ENCODE measurements at regions not wholly inside any gene's neighbourhood (a gene's known extent, or its start where the extent isn't known, plus 50 kb on each side); places are given as distances from the start of the nearest gene placed in this dataset.
A peak's percentile ranks its signal among the peaks of the same experiment; 100 is the strongest.
"Not testable (repeated sequence)": the region's sequence is repeated elsewhere in the genome, so short reads cannot be mapped to it uniquely, and the experiment has no call there.

GRCh38 chr20:33908336-33908735 is 85.4 kb upstream of the RALY start:
- no peak for DNase-seq (ENCODE audit: low read depth)

DNA sequence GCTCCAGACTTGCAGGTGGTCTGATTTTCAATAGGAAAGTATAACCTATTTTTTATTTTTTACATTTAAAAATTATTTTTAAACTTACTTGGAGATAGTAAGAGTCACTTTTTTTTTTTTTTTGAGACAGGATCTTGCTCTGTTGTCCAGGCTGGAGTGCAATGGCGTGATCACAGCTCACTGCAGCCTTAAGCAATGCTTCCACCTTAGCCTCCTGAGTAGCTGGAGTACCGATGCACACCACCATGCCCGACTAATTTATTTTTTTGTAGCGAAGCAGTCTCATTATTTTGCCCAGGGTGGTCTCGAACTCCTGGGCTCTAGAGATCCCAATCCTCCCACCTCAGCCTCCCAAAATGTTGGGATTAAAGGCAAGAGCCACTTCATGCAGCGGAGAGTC is 84.8 kb upstream of the RALY start:
- no peak for DNase-seq (ENCODE audit: low read depth)

DNA sequence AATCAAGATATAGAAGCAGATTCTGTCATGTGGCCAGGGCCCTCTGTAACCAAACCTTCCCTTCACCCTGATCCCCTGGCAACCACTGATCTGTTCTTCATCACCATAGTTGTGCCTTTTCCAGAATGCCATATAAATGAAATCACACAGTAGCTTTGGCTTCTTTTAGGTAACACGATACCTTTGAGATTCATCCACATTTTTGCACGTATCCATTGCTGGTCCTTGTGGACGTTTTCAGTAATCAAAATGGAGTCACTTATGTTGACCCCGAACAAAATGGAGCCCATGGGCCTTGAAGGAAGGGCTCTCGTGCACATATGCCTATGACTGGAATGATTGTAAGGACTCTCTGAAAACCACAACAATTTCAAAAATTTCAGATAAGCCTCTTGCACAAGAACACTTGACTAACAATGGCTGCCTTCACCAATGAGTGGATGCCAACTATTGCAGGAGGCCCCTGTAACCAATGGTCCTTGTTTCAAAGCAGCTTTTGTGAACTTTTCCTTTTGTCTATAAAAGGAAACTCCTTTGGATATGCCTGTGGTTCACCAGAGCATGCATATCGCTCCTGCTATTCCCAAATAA is 84.3 kb upstream of the RALY start:
- DNase-seq (ENCODE audit: low read depth): no peak

DNA sequence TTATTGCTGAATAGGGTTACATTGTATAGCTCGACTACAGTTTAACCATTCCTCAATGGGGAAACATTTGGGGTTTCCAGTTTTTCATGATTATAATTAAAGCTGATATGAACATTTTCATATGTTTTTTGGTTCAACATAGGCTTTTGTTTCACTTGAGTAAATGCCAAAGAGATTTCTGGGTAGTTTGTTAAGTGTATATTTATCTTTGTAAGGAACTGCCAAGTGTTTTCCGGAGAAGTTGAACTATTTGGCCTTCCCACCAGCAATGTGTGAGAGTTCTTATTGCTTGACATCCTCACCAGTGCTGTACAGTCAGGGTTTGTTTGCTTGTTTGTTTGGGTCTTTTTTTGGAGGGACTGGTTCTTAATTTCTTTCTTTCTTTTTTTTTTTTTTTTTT is 83.7 kb upstream of the RALY start:
- no peak for DNase-seq (ENCODE audit: low read depth)

DNA sequence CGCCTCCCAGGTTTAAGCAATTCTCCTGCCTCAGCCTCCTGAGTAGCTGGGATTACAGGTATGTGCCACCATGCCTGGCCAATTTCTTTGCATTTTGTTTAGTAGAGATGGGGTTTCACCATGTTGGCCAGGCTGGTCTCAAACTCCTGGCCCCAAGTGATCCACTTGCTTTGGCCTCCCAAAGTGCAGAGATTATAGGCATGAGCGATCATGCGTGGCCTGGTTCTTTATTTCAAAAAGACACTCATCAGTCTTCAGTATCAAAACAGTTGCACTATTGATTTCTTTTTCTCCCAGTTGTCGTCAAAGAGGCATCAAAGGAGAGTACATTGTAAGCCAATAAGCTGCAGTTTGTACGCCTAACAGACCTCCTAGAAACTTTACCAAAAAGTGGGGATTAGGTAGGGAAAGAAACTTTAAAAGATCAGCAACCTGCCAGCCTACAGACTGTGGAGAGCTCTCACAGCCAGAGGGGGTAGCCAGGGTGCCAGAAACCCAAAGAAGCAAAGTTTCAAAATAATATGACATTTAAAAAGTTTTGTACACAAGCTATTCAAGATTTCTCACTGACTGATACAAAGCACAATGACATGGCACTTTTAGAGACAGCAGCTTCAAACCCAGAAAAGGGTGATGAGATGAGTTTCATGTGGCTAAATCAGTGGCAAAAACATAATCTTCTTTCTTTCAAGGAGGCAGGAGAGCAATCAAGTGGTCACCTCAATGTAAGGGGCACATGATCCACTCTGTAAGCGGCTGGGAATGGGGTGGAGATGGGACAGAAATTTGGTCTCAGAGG is 83.0 kb upstream of the RALY start:
- DNase-seq (ENCODE audit: low read depth): no peak

GRCh38 chr20:33914919-33915318 is 78.8 kb upstream of the RALY start:
- no peak for DNase-seq (ENCODE audit: low read depth)

- DNase-seq (ENCODE audit: low read depth): peak; percentile 9
These were observed 77.9 kb upstream of the RALY start for GRCh38 chr20:33915726-33916331.

DNA sequence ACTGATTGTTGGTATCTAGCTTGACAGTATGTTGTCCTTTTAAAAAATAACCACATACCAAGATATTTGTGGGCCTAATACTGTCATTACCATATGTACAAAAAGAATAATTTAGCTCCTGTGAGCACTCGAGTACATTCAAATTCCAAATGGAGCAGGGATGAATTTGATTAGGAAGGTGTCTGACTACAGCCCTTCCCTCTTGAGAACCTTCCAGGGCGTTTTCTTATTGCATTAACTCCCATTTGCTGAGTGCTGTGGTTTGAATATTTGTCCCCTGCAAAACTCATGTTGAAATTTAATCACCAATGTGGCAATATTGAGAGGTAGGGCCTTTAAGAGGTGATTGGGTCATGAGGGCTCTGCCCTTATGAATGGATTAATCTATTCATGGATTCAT is 76.9 kb upstream of the RALY start:
- DNase-seq (ENCODE audit: low read depth): no peak

- no peak for DNase-seq (ENCODE audit: low read depth)
These were observed 75.7 kb upstream of the RALY start for GRCh38 chr20:33917831-33918525.

DNA sequence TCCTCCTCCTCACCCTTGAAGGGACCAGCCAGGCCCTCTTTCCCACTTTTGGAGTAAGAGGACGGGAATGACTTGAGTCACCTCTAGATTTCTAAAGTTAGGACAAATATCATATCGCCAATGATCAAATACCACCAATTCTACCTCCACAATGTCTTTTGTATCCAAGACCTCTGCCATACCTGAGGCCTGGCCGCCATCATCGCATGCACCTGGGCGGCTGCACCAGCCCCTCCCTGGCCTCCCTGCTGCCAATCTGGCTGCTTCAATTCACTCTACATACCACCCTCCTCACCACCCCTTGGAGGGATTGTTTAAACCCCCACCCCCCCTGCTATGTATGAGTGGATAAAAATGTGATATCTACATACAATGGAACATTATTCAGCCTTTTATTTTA is 75.0 kb upstream of the RALY start:
- no peak for DNase-seq (ENCODE audit: low read depth)

DNA sequence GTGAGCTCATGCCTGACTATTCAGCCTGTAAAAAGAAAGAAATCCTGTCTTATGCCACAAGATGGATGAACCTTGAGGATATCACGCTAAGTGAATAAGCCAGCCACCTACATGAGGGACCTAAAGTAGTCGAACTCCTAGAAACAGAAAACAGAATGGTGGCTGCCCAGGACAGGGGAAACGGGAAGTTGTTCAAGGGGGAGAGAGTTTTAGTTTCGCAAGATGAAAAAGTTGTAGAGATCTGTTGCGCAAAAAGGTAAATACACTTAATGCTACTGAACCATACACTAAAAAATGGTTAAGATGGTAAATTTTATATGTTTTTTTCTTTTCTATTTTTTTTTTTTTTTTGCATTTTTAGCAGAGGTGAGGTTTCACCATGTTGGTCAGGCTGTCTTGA is 74.1 kb upstream of the RALY start:
- no peak for DNase-seq (ENCODE audit: low read depth)

- DNase-seq (ENCODE audit: low read depth): no peak
These were observed 71.5 kb upstream of the RALY start for GRCh38 chr20:33922224-33922623.

DNA sequence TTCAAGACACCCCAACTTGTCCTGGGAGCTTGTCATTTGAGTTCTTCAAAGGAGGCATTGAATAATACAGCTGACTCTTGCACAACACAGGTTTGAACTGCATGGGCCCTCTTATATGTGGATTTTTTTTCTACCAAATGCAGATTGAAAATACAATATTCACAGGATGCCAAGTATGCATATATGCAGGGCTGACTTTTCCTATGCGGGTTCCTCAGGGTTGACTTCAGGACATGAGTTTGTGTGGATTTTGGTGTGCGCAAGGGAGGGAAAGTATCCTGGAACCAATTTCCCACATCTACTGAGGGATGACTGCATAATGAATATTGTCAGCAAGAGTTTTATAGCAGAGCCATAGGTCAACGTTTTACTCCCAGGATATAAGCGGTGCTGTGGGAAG is 70.0 kb upstream of the RALY start:
- DNase-seq (ENCODE audit: low read depth): no peak

DNA sequence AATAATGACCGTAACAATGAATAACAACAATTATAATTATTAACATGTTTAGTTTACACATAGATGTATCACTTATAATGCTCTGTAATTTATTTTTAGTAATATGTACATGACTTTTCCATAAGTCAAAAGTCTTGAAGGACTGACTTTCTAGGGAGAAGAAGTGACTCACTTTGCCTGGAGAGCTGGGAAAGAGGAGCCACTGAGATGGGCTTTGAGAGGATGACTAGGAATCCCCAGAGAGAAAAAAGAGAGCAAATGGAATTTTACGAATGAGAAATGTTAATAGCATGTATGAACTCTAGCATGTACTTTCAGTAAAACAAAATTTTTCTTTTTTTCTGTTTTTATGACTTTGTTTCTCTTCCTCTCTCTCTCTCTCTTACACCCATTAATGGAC is 67.8 kb upstream of the RALY start:
- no peak for DNase-seq (ENCODE audit: low read depth)

DNA sequence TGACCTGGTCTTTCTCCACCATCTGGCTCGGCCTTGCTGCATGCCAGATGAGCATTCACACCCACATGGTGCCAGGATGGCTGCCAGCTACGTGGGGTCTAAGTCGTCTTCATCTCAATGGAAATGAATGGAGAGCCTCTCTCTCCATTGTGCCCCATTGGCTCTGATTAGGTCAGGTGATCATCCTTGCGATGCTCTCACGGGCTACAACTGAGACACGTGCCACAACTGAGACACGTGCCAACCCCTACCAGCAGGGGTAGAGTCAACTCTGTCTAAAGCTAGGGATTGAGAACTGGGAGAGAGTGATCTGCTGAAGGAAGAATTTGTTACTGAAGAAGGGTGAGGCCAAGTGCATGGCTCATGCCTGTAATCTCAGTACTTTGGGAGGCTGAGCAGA is 67.3 kb upstream of the RALY start:
- no peak for DNase-seq (ENCODE audit: low read depth)

DNA sequence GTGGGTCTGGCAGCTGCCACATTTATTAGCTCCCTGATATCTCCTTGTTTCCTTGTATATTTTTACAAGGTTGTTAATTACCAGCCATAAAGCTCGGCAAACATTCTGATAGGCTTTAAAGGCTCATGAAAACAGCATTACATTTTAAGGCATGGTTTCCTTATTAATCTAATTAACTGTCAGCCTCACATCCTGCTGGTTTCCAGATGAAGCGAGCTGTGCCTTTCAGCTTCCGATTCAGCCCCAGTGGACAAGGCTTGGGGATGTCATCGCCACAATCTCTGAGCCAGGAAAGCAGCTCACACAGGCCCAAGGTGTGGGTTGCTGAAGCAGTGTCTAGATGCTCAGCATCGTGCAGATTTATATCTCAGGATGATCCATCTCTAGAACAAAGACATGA is 66.0 kb upstream of the RALY start:
- DNase-seq (ENCODE audit: low read depth): no peak

DNA sequence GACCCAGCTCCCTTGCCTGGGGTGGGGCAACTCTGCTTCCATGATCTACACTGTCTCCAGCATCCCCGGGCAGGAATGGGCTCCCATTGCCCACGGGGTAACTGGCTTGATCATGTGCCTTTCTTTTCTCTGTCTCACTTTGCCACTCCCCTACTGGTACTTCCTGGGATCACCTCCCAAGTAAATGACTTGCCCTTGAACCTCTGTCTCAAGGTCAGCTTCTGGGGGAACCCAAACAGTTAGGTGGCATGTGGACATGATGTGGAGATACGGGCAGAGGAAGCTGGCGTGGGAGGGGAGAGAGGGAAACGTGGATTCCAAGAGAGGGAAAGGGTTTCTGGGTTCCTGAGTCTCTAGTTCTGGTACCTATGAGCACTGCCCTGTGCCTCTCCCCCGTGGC is 63.8 kb upstream of the RALY start:
- no peak for DNase-seq (ENCODE audit: low read depth)

GRCh38 chr20:33933469-33933909 is 60.2 kb upstream of the RALY start:
- DNase-seq (ENCODE audit: low read depth): no peak

- no peak for DNase-seq (ENCODE audit: low read depth)
These were observed 57.1 kb upstream of the RALY start for GRCh38 chr20:33936656-33937055.

DNA sequence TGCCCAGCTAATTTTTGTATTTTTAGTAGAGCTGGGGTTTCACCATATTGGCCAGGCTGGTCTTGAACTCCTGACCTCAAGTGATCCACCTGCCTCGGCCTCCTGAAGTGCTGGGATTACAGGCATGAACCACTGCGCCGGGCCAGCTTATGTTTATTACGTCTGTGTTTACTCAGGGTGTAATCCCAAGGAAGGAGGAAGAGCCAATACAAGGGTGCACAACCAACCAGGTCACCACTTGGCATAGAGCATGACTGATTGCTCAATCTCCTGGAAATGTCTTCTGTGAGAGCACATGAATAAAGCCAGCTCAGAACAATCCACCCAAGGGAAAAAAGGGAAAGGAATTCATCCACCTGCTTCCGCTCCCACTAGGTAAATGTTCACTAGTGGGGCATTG is 54.7 kb upstream of the RALY start:
- not testable (repeated sequence) for DNase-seq (ENCODE audit: low read depth)

DNA sequence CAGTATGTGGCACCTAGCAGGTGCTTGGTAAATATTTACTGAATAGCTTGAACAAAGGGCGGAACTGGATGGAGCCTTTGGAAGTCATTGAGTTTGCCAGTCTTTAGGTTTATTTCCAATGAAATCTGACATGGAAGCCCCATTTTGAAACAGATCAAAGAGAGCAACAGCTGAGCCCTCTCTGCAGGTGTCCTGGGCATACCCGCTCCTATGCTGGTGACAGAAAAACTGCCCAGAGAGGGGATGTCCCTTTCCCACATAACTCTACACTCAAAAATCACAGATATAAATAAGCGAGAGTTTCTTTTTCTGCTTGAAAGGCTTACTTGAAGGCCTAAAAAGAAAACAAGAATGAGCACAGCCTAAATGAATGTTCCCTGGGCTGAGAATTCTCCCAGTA is 53.0 kb upstream of the RALY start:
- DNase-seq (ENCODE audit: low read depth): no peak
